Activated CD4-positive, alpha-beta T cell treated with anti-CD3 and anti-CD28 coated beads, Interleukin-2, amount 10 ng/mL, durations not matched to agents 24 days and 14 days (primary cell): ENCODE measurements at regions not wholly inside any gene's neighbourhood (a gene's known extent, or its start where the extent isn't known, plus 50 kb on each side); places are given as distances from the start of the nearest gene placed in this dataset.

Source experiments
- DNase-seq: peaks from one replicate; pipeline ENCODE4 v3.0.0; 2022
- H3K27ac Mint-ChIP-seq: one replicate; pipeline ENCODE4 v1.8.0; 2022; ENCODE audit warnings: mild to moderate bottlenecking, mixed read lengths
- H3K27me3 Mint-ChIP-seq: one replicate; pipeline ENCODE4 v1.8.0; 2022; ENCODE audit warnings: mixed read lengths
- H3K36me3 Mint-ChIP-seq: one replicate; pipeline ENCODE4 v1.8.0; 2022; ENCODE audit warnings: low read depth, mild to moderate bottlenecking, mixed read lengths
- H3K4me1 Mint-ChIP-seq: one replicate; pipeline ENCODE4 v1.8.0; 2021; ENCODE audit warnings: mixed read lengths
- H3K4me3 Mint-ChIP-seq: one replicate; pipeline ENCODE4 v1.8.0; 2022; ENCODE audit warnings: mild to moderate bottlenecking, moderate library complexity, mixed read lengths
- H3K9me3 Mint-ChIP-seq: one replicate; pipeline ENCODE4 v1.8.0; 2021; ENCODE audit warnings: mixed read lengths
- intact Hi-C: fragments of 100-400 bp; cut with micrococcal nuclease; formaldehyde crosslinking; loops from one replicate; pipeline ENCODE4 v1.15.1; 2023

GRCh38 chr3:118813472-118813871, 221.2 kb downstream of the IGSF11 start:
- intact Hi-C loops = no loop called here
- Mint-ChIP-seq H3K9me3 (no peaks in the 10 kb centered on the region), H3K4me1 (no peaks in the 10 kb centered on the region), H3K36me3 (no peaks in the 10 kb centered on the region), H3K4me3 (no peak overlapping the region), H3K27me3 (peaks cover 8% of the 10 kb centered on the region), H3K27ac (no peak overlapping the region)
- DNase-seq = no peak

GRCh38 chr3:118817748-118818165, 216.9 kb downstream of the IGSF11 start:
- H3K4me1 Mint-ChIP-seq = no peaks in the 10 kb centered on the region
- intact Hi-C loops = no loop called here
- peak; percentile 79 for DNase-seq
- H3K4me3 Mint-ChIP-seq = no peak overlapping the region
- no peak overlapping the region for H3K27ac Mint-ChIP-seq
- peaks cover 10% of the 10 kb centered on the region for H3K27me3 Mint-ChIP-seq
- no peaks in the 10 kb centered on the region for H3K9me3 Mint-ChIP-seq
- no peaks in the 10 kb centered on the region for H3K36me3 Mint-ChIP-seq

- Mint-ChIP-seq H3K27me3 (peaks cover 10% of the 10 kb centered on the region), H3K36me3 (no peaks in the 10 kb centered on the region), H3K4me1 (no peaks in the 10 kb centered on the region), H3K9me3 (no peaks in the 10 kb centered on the region), H3K27ac (no peak overlapping the region), H3K4me3 (no peak overlapping the region)
- no peak for DNase-seq
- intact Hi-C loops = no loop called here
Measured at GRCh38 chr3:118818386-118818785, 216.3 kb downstream of the IGSF11 start.

- no peaks in the 10 kb centered on the region for H3K36me3 Mint-ChIP-seq
- intact Hi-C loops = no loop called here
- H3K27ac Mint-ChIP-seq = no peak overlapping the region
- H3K27me3 Mint-ChIP-seq = peaks cover 6% of the 10 kb centered on the region
- H3K9me3 Mint-ChIP-seq = no peaks in the 10 kb centered on the region
- no peaks in the 10 kb centered on the region for H3K4me1 Mint-ChIP-seq
- no peak for DNase-seq
- no peak overlapping the region for H3K4me3 Mint-ChIP-seq
Measured at GRCh38 chr3:118823626-118824025, 211.0 kb downstream of the IGSF11 start.

- no peak for DNase-seq
- H3K27me3 Mint-ChIP-seq = peaks cover 4% of the 10 kb centered on the region
- no peaks in the 10 kb centered on the region for H3K4me1 Mint-ChIP-seq
- H3K36me3 Mint-ChIP-seq = no peaks in the 10 kb centered on the region
- no peak overlapping the region for H3K4me3 Mint-ChIP-seq
- no peak overlapping the region for H3K27ac Mint-ChIP-seq
- intact Hi-C loops = no loop called here
- no peaks in the 10 kb centered on the region for H3K9me3 Mint-ChIP-seq
Measured at GRCh38 chr3:118827446-118827845, 207.2 kb downstream of the IGSF11 start.

- H3K27me3 Mint-ChIP-seq = peaks cover 4% of the 10 kb centered on the region
- no peak overlapping the region for H3K4me3 Mint-ChIP-seq
- H3K4me1 Mint-ChIP-seq = no peaks in the 10 kb centered on the region
- H3K9me3 Mint-ChIP-seq = no peaks in the 10 kb centered on the region
- no peaks in the 10 kb centered on the region for H3K36me3 Mint-ChIP-seq
- intact Hi-C loops = no loop called here
- no peak for DNase-seq
- H3K27ac Mint-ChIP-seq = no peak overlapping the region
Measured at GRCh38 chr3:118828351-118828750, 206.3 kb downstream of the IGSF11 start.

- Mint-ChIP-seq H3K9me3 (no peaks in the 10 kb centered on the region), H3K27ac (no peak overlapping the region), H3K27me3 (peaks cover 3% of the 10 kb centered on the region), H3K36me3 (no peaks in the 10 kb centered on the region), H3K4me1 (no peaks in the 10 kb centered on the region), H3K4me3 (no peak overlapping the region)
- intact Hi-C loops = no loop called here
- no peak for DNase-seq
Measured at GRCh38 chr3:118833075-118833474, 201.6 kb downstream of the IGSF11 start.

GRCh38 chr3:118838871-118839270, 195.8 kb downstream of the IGSF11 start:
- no peak overlapping the region for H3K27ac Mint-ChIP-seq
- no peaks in the 10 kb centered on the region for H3K4me1 Mint-ChIP-seq
- peaks cover 3% of the 10 kb centered on the region for H3K27me3 Mint-ChIP-seq
- H3K36me3 Mint-ChIP-seq = no peaks in the 10 kb centered on the region
- no peak overlapping the region for H3K4me3 Mint-ChIP-seq
- no peak for DNase-seq
- intact Hi-C loops = no loop called here
- peaks cover 11% of the 10 kb centered on the region for H3K9me3 Mint-ChIP-seq

GRCh38 chr3:118842147-118842863, 192.3 kb downstream of the IGSF11 start:
- Mint-ChIP-seq H3K27me3 (no peaks in the 10 kb centered on the region), H3K4me3 (no peak overlapping the region), H3K27ac (no peak overlapping the region), H3K4me1 (no peaks in the 10 kb centered on the region), H3K9me3 (peaks cover 11% of the 10 kb centered on the region), H3K36me3 (no peaks in the 10 kb centered on the region)
- no peak for DNase-seq
- intact Hi-C loops = no loop called here

- Mint-ChIP-seq H3K36me3 (no peaks in the 10 kb centered on the region), H3K27ac (no peak overlapping the region), H3K4me3 (no peak overlapping the region), H3K27me3 (no peaks in the 10 kb centered on the region), H3K4me1 (no peaks in the 10 kb centered on the region), H3K9me3 (peaks cover 7% of the 10 kb centered on the region)
- intact Hi-C loops = no loop called here
- no peak for DNase-seq
Measured at GRCh38 chr3:118846176-118846575, 188.5 kb downstream of the IGSF11 start.
